ENCODE measurements at regions not wholly inside any gene's neighbourhood (a gene's known extent, or its start where the extent isn't known, plus 50 kb on each side); places are given as distances from the start of the nearest gene placed in this dataset.

GRCh38 chr7:46960970-46961369 lies 620.9 kb downstream of the TNS3 start:
- TF ChIP-seq SIN3A (IDR thresholded peaks at IDR 0.05; ENCODE audit: borderline replicate concordance, insufficient read depth, low read length): no peak
- TF ChIP-seq POLR2AphosphoS5 (IDR thresholded peaks at IDR 0.05; ENCODE audit: low read depth, low read length): no peak
- TF ChIP-seq TAF1 (IDR thresholded peaks at IDR 0.05; ENCODE audit: borderline replicate concordance, insufficient read depth, low read length): no peak
- TF ChIP-seq FOXP2 (optimal IDR thresholded peaks at IDR 0.05; ENCODE audit: borderline replicate concordance, extremely low read depth, extremely low read length, insufficient read depth): no peak

GRCh38 chr7:46957195-46957594 lies 624.7 kb downstream of the TNS3 start:
- TF ChIP-seq TAF1 (IDR thresholded peaks at IDR 0.05; ENCODE audit: borderline replicate concordance, insufficient read depth, low read length): no peak

GRCh38 chr7:46955531-46955930 lies 626.4 kb downstream of the TNS3 start:
- TF ChIP-seq TAF1 (IDR thresholded peaks at IDR 0.05; ENCODE audit: borderline replicate concordance, insufficient read depth, low read length) (no peak), REST (IDR thresholded peaks at IDR 0.05; ENCODE audit: insufficient read depth in 1 of 2, low read depth in 2 of 2, low read length in 2 of 2) (no peak), SIN3A (IDR thresholded peaks at IDR 0.05; ENCODE audit: borderline replicate concordance, insufficient read depth, low read length) (no peak), POLR2AphosphoS5 (IDR thresholded peaks at IDR 0.05; ENCODE audit: low read depth, low read length) (no peak), FOXP2 (optimal IDR thresholded peaks at IDR 0.05; ENCODE audit: borderline replicate concordance, extremely low read depth, extremely low read length, insufficient read depth) (no peak)

GRCh38 chr7:46954181-46954580 lies 627.7 kb downstream of the TNS3 start:
- TF ChIP-seq POLR2AphosphoS5 (IDR thresholded peaks at IDR 0.05; ENCODE audit: low read depth, low read length) (no peak), FOXP2 (optimal IDR thresholded peaks at IDR 0.05; ENCODE audit: borderline replicate concordance, extremely low read depth, extremely low read length, insufficient read depth) (no peak), TAF1 (IDR thresholded peaks at IDR 0.05; ENCODE audit: borderline replicate concordance, insufficient read depth, low read length) (no peak), SIN3A (IDR thresholded peaks at IDR 0.05; ENCODE audit: borderline replicate concordance, insufficient read depth, low read length) (no peak), REST (IDR thresholded peaks at IDR 0.05; ENCODE audit: insufficient read depth in 1 of 2, low read depth in 2 of 2, low read length in 2 of 2) (no peak)

GRCh38 chr7:46953008-46953407 lies 628.9 kb downstream of the TNS3 start:
- TF ChIP-seq REST (IDR thresholded peaks at IDR 0.05; ENCODE audit: insufficient read depth in 1 of 2, low read depth in 2 of 2, low read length in 2 of 2) (no peak), TAF1 (IDR thresholded peaks at IDR 0.05; ENCODE audit: borderline replicate concordance, insufficient read depth, low read length) (no peak), SIN3A (IDR thresholded peaks at IDR 0.05; ENCODE audit: borderline replicate concordance, insufficient read depth, low read length) (no peak), FOXP2 (optimal IDR thresholded peaks at IDR 0.05; ENCODE audit: borderline replicate concordance, extremely low read depth, extremely low read length, insufficient read depth) (no peak), POLR2AphosphoS5 (IDR thresholded peaks at IDR 0.05; ENCODE audit: low read depth, low read length) (no peak)

- TF ChIP-seq TAF1 (IDR thresholded peaks at IDR 0.05; ENCODE audit: borderline replicate concordance, insufficient read depth, low read length): no peak
- no peak for TF ChIP-seq REST (IDR thresholded peaks at IDR 0.05; ENCODE audit: insufficient read depth in 1 of 2, low read depth in 2 of 2, low read length in 2 of 2)
- TF ChIP-seq POLR2AphosphoS5 (IDR thresholded peaks at IDR 0.05; ENCODE audit: low read depth, low read length): no peak
- TF ChIP-seq FOXP2 (optimal IDR thresholded peaks at IDR 0.05; ENCODE audit: borderline replicate concordance, extremely low read depth, extremely low read length, insufficient read depth): no peak
- TF ChIP-seq SIN3A (IDR thresholded peaks at IDR 0.05; ENCODE audit: borderline replicate concordance, insufficient read depth, low read length): no peak
Observed at GRCh38 chr7:46949270-46949931, 632.5 kb downstream of the TNS3 start.
